ENCODE measurements at regions not wholly inside any gene's neighbourhood (a gene's known extent, or its start where the extent isn't known, plus 50 kb on each side); places are given as distances from the start of the nearest gene placed in this dataset.

GRCh38 chr12:90004319-90005074 lies 295.9 kb upstream of the ATP2B1 start:
- BruUV-seq (replicated peaks): no TSS peak
- ChIA-PET POLR2A (no interaction called here), CTCF (interaction anchor here (0.8 kb wide), 1 partner anchor 17 kb away, joined by 3 read pairs; no protein-coding TSS in a partner anchor)
- DNase-seq (ENCODE audit: low read depth, low spot score): no peak
- Histone ChIP-seq H2AFZ (ENCODE audit: low read depth, low read length) (no peak overlapping the region), H3K4me2 (ENCODE audit: insufficient read depth, low read length) (no peak overlapping the region), H3K79me2 (ENCODE audit: control insufficient read depth, insufficient read depth, low read length) (no peaks in the 10 kb centered on the region), H3K9me1 (replicated peaks; ENCODE audit: control insufficient read depth, extremely low read depth, insufficient read depth, low read length) (no peaks in the 10 kb centered on the region), H4K20me1 (replicated peaks; ENCODE audit: control insufficient read depth, extremely low read depth, insufficient read depth, low read length) (no peaks in the 10 kb centered on the region), H3K27me3 (ENCODE audit: control insufficient read depth in 2 of 2, insufficient read depth in 2 of 2, low read length in 2 of 2) (no peaks in the 10 kb centered on the region), H3K9me3 (replicated peaks; ENCODE audit: control insufficient read depth, insufficient read depth, low read length) (no peaks in the 10 kb centered on the region), H3K36me3 (ENCODE audit: control insufficient read depth in 2 of 2, extremely low read depth in 1 of 2, insufficient read depth in 2 of 2, low read length in 2 of 2) (no peaks in the 10 kb centered on the region), H3K9ac (replicated peaks; ENCODE audit: extremely low read depth, insufficient read depth, low read length) (no peak overlapping the region), H3K27ac (ENCODE audit: insufficient read depth, low read depth, low read length) (no peak overlapping the region), H3K4me1 (ENCODE audit: control insufficient read depth, extremely low read depth, insufficient read depth, low read length) (peaks cover 11% of the 10 kb centered on the region), H3K4me3 (replicated peaks in 1 of 3; ENCODE audit: insufficient read depth in 1 of 3, low read depth in 1 of 3, low read length in 3 of 3) (no peak overlapping the region)
- intact Hi-C loops (cut with micrococcal nuclease): no loop called here
- TF ChIP-seq GATA2 (IDR thresholded peaks at IDR 0.05; ENCODE audit: insufficient read depth, insufficient read length, low read depth, low read length): no peak
- no peak for TF ChIP-seq POLR2A (IDR thresholded peaks at IDR 0.05; ENCODE audit: low read depth, low read length)
- TF ChIP-seq CTCF (IDR thresholded peaks at IDR 0.05; ENCODE audit: extremely low read depth in 1 of 2, insufficient read depth in 1 of 2, low read depth in 1 of 2, low read length in 2 of 2): no peak
- no peak for TF ChIP-seq FOS (IDR thresholded peaks at IDR 0.05; ENCODE audit: borderline replicate concordance, insufficient read depth, low read length)
- no peak for TF ChIP-seq EZH2 (IDR thresholded peaks at IDR 0.05; ENCODE audit: borderline replicate concordance, low read depth, low read length, severe bottlenecking)
- no peak for TF ChIP-seq POLR2AphosphoS5 (IDR thresholded peaks at IDR 0.05; ENCODE audit: insufficient read depth, low read depth, low read length)
- no peak for TF ChIP-seq MYC (IDR thresholded peaks at IDR 0.05; ENCODE audit: low read depth, low read length)
- no peak for TF ChIP-seq JUN (IDR thresholded peaks at IDR 0.05; ENCODE audit: borderline replicate concordance, insufficient read depth, insufficient read length, low read depth)
- TF ChIP-seq MAX (IDR thresholded peaks at IDR 0.05; ENCODE audit: insufficient read depth, insufficient read length): no peak
- dilution Hi-C loops (cut with MboI; ENCODE audit: extremely low pct_ligation_motif_present, low sequenced_read_pairs): no loop called here
- no peak for FAIRE-seq
